Fibroblast of upper back skin (primary cell): ENCODE measurements at regions not wholly inside any gene's neighbourhood (a gene's known extent, or its start where the extent isn't known, plus 50 kb on each side); places are given as distances from the start of the nearest gene placed in this dataset.
"Not testable (repeated sequence)": the region's sequence is repeated elsewhere in the genome, so short reads cannot be mapped to it uniquely, and the experiment has no call there.

Experiments
- DNase-seq: peaks from one replicate; pipeline ENCODE4 v3.0.0-alpha.2; 2013

- DNase-seq = peak; percentile 77
Observed at GRCh38 chr3:194249323-194250097, 101.6 kb downstream of the CPN2 start.

GRCh38 chr3:194250098-194251002 lies 100.8 kb downstream of the CPN2 start:
- DNase-seq = peak; percentile 95

GRCh38 chr3:194251007-194251406 lies 100.1 kb downstream of the CPN2 start:
- no peak for DNase-seq

GRCh38 chr3:194251461-194251860 lies 99.7 kb downstream of the CPN2 start:
- no peak for DNase-seq

GRCh38 chr3:194251891-194252560 lies 99.1 kb downstream of the CPN2 start:
- no peak for DNase-seq

GRCh38 chr3:194253270-194253669 lies 97.9 kb downstream of the CPN2 start:
- no peak for DNase-seq

- no peak for DNase-seq
Observed at GRCh38 chr3:194254040-194254439, 97.1 kb downstream of the CPN2 start.

GRCh38 chr3:194255252-194256039 lies 95.7 kb downstream of the CPN2 start:
- DNase-seq = no peak

- no peak for DNase-seq
Observed at GRCh38 chr3:194256040-194256945, 94.8 kb downstream of the CPN2 start.

GRCh38 chr3:194257151-194257621 lies 93.9 kb downstream of the CPN2 start:
- DNase-seq = no peak

GRCh38 chr3:194257916-194258668 lies 93.0 kb downstream of the CPN2 start:
- DNase-seq = no peak

- peak; percentile 55 for DNase-seq
Observed at GRCh38 chr3:194259982-194260766, 91.0 kb downstream of the CPN2 start.

- DNase-seq = no peak
Observed at GRCh38 chr3:194261581-194262063, 89.5 kb downstream of the CPN2 start.

GRCh38 chr3:194262176-194262924 lies 88.8 kb downstream of the CPN2 start:
- no peak for DNase-seq

- no peak for DNase-seq
Observed at GRCh38 chr3:194262925-194263305, 88.2 kb downstream of the CPN2 start.

GRCh38 chr3:194264631-194265504 lies 86.3 kb downstream of the CPN2 start:
- DNase-seq = not testable (repeated sequence)

GRCh38 chr3:194265505-194265892 lies 85.6 kb downstream of the CPN2 start:
- peak; percentile 93 for DNase-seq
